ENCODE measurements at regions not wholly inside any gene's neighbourhood (a gene's known extent, or its start where the extent isn't known, plus 50 kb on each side); places are given as distances from the start of the nearest gene placed in this dataset.

GRCh38 chr14:101705733-101706508 is 55.6 kb upstream of the PPP2R5C start:
- no peak for DNase-seq (ENCODE audit: extremely low read depth in 1 of 2, low read depth in 1 of 2)

DNA sequence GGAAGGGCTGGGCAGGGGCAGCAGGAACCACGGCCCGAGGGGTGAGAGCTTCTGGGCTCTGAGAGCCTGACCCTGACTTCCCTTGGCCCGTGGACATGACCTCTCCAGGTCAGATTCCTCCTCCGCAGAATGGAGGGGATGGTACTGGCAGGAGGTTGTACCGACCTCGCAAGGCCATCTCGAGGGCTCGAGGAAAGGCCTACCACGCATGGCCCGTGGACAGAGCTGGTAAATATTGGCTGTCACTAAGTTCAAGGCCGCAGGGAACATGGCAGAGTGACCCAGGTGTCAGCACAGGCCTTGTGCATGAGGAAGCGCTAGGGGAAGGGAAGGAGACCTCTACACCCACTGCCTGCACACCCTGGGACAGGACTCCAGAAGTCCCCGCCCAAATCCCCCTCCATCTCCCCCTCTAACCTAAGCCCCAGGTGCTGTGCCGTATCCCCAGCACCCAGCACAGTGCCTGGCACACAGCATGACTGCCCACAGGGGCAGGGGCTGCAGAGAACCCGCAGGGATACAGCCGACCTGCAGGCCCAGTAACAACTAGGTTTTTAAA is 54.9 kb upstream of the PPP2R5C start:
- no peak for DNase-seq (ENCODE audit: extremely low read depth in 1 of 2, low read depth in 1 of 2)

GRCh38 chr14:101707068-101707842 is 54.3 kb upstream of the PPP2R5C start:
- no peak for DNase-seq (ENCODE audit: extremely low read depth in 1 of 2, low read depth in 1 of 2)

- no peak for DNase-seq (ENCODE audit: extremely low read depth in 1 of 2, low read depth in 1 of 2)
These were observed 53.5 kb upstream of the PPP2R5C start for GRCh38 chr14:101707863-101708620.

DNA sequence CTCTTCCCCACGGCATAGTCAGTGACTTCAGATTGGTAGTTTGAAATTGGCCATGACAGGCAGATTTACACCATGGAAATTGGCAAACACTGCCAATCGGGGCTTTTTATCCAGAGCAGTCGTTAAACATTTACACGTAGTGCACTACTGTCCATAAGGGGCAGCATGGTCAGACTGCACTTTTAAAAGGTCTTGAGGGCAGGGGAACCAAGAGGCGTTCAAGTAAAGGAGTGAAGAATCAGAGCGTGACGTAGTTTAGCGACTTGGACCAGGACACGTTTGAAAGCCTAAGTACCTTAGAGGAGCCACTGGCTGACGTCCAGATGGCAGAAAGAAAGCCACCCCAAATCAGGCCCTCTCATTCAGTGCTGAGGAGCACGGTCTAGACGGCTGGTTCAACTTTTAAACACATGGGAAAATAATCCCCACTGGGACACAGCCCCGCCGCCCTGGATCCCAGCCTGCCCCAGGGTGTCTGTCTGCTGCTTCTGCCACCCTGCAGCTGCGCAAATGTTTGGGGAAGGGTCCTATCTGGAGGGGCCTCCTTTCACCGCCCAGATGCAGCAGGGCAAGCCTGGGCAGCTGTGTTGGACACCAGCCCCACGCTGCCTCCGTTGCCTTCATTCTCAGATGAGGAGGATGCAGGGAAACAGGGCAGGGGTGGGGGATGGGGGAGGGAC is 52.5 kb upstream of the PPP2R5C start:
- DNase-seq (ENCODE audit: extremely low read depth in 1 of 2, low read depth in 1 of 2) = no peak

- DNase-seq (ENCODE audit: extremely low read depth in 1 of 2, low read depth in 1 of 2) = no peak
These were observed 52.0 kb upstream of the PPP2R5C start for GRCh38 chr14:101709533-101709881.

GRCh38 chr14:101709962-101710931 is 51.3 kb upstream of the PPP2R5C start:
- DNase-seq (ENCODE audit: extremely low read depth in 1 of 2, low read depth in 1 of 2) = no peak

- DNase-seq (ENCODE audit: extremely low read depth in 1 of 2, low read depth in 1 of 2) = no peak
These were observed 50.3 kb upstream of the PPP2R5C start for GRCh38 chr14:101711041-101711856.
